GM12872 (cell line): ENCODE measurements at regions not wholly inside any gene's neighbourhood (a gene's known extent, or its start where the extent isn't known, plus 50 kb on each side); places are given as distances from the start of the nearest gene placed in this dataset.

ENCODE experiments used
- TF ChIP-seq, protein P1 (sequence below): IDR thresholded peaks from 3 replicates; pipeline ENCODE4 v1.5.1; 2011; ENCODE audit warnings: low read depth, mild to moderate bottlenecking, low read length, moderate library complexity; ENCODE audit not compliant: insufficient read depth

GRCh38 chr6:141097471-141097870, 1035.3 kb upstream of the GJE1 start:
- TF ChIP-seq, protein P1, sequence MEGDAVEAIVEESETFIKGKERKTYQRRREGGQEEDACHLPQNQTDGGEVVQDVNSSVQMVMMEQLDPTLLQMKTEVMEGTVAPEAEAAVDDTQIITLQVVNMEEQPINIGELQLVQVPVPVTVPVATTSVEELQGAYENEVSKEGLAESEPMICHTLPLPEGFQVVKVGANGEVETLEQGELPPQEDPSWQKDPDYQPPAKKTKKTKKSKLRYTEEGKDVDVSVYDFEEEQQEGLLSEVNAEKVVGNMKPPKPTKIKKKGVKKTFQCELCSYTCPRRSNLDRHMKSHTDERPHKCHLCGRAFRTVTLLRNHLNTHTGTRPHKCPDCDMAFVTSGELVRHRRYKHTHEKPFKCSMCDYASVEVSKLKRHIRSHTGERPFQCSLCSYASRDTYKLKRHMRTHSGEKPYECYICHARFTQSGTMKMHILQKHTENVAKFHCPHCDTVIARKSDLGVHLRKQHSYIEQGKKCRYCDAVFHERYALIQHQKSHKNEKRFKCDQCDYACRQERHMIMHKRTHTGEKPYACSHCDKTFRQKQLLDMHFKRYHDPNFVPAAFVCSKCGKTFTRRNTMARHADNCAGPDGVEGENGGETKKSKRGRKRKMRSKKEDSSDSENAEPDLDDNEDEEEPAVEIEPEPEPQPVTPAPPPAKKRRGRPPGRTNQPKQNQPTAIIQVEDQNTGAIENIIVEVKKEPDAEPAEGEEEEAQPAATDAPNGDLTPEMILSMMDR, result no peak

- TF ChIP-seq, protein P1, result no peak
Measured at GRCh38 chr6:141095308-141095707, 1037.4 kb upstream of the GJE1 start.

- TF ChIP-seq, protein P1, result no peak
Measured at GRCh38 chr6:141088171-141088570, 1044.6 kb upstream of the GJE1 start.

DNA sequence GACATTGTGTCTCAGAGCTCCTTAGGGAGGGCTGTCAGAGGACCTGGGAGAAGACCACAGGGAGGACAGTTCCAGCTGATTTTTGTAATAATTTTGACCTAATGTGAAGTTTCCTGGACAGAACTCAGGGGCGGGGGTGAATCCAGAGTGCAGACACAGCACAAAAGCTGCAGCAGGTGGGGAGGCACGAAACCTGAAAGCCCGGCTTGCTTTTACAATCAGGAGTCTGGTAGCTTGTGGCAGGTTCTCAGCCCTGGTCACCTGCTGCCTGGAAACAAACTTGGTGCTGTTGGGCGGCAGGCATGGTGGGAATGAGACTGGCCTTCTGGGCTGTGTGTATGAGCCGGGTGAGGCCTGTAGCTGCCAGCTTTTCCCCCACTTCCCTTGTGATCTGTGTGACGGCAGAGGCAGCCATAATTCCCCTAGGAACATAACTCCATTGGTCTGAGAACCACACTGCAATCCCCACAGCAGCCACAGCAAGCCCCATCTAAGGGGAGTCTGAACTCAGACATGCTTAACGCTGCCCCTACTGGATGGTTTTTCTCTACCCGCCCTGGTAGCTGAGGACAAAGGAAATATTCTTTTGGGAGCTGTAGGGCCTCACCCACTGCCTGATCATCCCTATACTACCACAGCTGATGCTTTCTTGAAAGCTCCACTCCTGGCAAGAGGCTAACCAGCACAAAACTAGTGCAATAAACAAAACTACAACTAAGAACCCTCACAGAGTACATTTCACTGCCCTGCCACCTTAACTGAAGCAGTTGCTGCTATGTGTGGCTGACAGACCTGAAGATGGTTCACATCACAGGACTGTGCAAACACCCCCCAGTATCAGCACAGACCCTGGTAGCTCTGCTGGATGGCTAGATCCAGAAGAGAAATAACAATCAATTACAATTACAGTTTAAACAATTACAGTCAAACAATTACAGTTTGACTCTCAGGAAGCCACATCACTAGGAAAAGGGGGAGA, 1055.1 kb upstream of the GJE1 start:
- TF ChIP-seq, protein P1, result peak; percentile 50; the same call in 2 of the 3 replicates

DNA sequence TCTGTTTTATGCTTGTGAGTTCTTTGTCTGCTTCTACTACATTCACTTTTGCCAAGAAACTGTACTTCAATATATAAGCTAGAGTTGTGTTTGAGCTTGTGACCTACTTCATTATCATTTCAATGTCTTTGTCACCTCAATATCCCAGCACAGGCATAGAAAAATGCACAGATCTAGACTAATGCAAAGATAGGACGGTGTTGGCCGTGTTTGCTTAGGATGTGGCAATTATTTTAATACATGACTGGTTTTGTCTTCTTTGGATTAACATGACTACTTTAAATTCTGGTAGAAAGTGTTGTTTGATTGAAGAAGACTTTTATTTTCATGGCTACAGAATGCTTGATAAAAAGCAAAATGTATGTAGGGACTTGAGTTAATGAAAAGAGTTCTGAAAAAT, 1075.0 kb upstream of the GJE1 start:
- TF ChIP-seq, protein P1, result no peak

GRCh38 chr6:141056945-141057625, 1075.6 kb upstream of the GJE1 start:
- TF ChIP-seq, protein P1, result no peak

DNA sequence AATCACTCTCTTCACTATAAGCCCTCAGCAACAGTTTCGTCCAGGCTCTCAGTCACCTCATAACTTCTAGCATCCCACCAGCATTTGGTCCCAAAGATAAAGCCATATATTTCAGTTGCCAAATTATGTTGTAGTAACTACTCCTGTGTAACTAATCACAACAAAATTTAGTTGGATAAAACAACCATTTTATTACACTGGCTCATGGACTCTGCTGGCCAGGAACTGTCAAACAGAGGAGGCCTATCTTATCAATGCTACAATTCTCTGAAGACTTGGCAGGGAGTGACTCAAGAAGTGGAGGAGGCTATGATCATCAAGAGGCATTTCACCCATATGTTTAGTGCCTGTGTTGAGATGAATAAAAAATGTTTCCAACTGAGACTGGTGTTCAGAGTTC, 1082.3 kb upstream of the GJE1 start:
- TF ChIP-seq, protein P1, result no peak
